HG03565 (cell line): ENCODE measurements at regions not wholly inside any gene's neighbourhood (a gene's known extent, or its start where the extent isn't known, plus 50 kb on each side); places are given as distances from the start of the nearest gene placed in this dataset.
A peak's percentile ranks its signal among the peaks of the same experiment; 100 is the strongest.

ENCODE experiments used
- ATAC-seq: cut with Tn5 transposase; IDR thresholded peaks from one replicate; pipeline ENCODE4 v1.9.1; 2021; ENCODE audit warnings: mild to moderate bottlenecking, moderate library complexity; ENCODE audit not compliant: unreplicated experiment

DNA sequence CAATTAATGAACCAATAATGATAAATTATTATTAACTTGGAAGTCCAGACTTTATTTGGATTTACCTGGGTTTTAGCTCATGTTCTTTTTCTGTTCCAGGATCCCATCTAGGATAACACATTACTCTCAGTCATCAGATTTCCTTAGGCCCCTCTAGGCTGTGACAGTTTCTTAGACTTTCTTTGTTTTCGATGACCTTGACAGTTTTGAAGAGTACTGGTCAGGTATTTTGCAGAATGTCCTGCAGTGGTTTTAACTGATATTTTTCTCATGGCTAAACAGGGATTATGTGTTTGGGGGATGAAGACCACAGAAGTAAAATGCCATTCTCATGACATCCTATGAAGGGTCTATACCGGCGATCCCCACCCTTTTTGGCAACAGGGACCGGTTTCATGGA is 144.0 kb downstream of the NAV1 start:
- ATAC-seq: no peak

DNA sequence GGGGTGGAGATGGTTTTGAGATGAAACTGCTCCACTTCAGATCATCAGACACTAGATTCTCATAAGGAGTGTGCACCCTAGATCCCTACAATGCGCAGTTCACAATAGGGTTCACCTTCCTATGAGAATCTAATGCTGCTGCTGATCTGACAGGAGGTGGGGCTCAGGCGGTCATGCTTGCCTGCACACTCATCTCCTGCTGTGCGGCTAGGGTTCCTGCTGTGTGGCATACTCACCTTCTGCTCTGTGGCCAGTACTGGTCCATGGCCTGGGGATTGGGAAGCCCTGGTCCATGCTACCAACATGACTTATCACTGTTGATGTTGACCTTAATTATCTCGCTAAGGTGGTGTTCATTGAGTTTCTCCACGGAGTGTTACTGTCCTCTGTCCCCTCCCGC is 144.5 kb downstream of the NAV1 start:
- ATAC-seq: no peak

DNA sequence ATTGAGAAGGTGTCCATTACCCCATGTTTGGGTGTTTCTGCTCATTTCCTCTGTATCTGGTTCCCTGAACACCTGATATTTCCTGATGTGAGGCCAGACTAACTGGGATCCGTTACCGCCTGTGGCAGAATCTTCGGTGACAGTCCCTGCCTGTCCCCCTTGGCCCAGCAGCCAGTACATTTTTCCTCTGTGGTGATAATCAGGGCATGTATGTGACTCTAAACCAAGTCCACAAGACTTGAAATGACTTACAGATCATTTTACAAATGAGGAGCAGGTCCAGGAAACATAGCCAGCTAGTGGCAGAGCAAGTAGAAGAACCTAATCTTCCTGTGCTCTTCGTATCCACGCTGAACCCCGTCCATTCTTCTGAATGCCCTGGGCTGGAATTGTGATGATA is 143.5 kb upstream of the IPO9 start:
- no peak for ATAC-seq

DNA sequence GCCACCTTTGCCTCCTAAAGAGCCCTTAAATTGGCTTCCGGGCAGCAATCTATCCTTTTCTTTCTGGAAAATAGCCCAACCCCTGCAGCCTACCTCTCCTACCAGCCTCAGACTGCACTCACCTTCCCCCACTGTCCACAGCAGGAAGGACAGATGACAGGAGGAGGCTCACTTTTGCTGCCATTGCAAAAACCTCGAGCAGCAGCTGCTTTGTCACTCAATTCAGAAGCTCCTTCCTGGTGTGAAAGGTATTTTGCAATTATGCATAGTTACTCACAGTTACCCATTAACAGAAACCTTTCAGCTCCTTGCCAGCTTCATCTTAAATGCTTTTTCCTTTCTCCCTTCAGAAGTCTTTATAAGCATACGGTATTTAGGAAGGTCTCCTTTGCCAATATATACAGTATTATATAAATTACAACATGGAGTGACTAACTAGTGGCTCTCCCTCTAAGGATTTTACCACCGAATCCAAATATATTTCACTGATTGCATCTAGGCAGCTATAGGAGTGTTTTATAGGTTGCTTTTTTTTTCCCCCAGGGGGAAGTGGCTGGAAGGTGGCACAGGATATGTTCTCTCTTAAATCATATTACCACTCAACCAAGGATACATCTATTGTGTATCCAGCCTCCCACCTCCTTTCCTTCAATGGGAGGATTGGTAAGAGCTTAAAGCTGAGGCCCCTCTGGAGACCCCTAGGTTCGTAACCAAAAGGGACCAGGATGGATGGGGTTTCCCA is 142.1 kb upstream of the IPO9 start:
- no peak for ATAC-seq

DNA sequence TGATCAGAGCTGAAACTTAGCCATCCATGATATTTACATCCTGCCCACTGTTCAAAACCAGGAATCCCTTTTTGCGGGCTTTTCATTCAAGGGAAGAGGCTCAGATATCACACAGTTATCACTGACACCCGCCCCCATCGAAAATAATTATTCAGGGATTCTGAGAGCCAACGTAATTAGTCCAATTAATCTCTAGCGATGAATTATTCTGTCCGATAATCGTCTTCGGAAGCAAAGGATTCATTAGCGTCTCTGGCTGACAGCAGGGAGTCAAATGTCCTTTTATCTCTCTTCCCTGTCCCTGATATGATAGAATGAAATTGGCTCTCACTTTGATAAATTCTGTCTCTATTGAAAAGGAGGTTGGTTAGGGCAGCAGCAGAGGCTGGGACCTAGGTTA is 140.4 kb upstream of the IPO9 start:
- no peak for ATAC-seq

DNA sequence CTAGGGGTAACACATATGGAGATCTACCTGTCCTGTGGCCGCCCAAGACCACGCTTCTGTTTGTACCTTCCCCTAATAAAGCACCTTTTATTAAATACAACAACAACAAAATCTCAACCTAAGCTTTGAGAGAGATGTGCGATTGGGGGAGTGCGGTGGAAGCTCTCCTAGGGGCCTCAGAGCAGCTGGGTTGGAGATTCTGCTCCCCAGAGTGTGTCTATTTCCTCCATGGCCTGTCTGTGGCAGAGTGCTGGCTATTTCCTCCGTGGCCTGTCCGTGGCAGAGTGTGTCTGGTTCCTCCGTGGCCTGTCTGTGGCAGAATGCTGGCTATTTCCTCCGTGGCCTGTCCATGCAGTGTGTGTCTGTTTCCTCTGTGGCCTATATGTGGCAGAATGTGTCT is 139.3 kb upstream of the IPO9 start:
- ATAC-seq: no peak

DNA sequence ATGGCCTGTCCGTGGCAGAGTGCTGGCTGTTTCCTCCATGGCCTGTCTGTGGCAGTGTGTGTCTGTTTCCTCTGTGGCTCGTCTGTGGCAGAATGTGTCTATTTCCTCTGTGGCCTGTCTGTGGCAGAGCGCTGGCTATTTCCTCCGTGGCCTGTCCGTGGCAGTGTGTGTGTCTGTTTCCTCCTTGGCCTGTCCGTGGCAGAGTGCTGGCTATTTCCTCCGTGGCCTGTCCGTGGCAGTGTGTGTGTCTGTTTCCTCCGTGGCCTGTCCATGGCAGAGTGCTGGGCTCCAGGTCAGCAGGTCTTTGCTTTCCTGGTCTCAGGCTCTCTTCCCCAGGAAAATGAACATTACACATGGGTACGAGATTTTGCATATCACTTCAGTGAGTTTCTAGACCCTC is 138.4 kb upstream of the IPO9 start:
- no peak for ATAC-seq

DNA sequence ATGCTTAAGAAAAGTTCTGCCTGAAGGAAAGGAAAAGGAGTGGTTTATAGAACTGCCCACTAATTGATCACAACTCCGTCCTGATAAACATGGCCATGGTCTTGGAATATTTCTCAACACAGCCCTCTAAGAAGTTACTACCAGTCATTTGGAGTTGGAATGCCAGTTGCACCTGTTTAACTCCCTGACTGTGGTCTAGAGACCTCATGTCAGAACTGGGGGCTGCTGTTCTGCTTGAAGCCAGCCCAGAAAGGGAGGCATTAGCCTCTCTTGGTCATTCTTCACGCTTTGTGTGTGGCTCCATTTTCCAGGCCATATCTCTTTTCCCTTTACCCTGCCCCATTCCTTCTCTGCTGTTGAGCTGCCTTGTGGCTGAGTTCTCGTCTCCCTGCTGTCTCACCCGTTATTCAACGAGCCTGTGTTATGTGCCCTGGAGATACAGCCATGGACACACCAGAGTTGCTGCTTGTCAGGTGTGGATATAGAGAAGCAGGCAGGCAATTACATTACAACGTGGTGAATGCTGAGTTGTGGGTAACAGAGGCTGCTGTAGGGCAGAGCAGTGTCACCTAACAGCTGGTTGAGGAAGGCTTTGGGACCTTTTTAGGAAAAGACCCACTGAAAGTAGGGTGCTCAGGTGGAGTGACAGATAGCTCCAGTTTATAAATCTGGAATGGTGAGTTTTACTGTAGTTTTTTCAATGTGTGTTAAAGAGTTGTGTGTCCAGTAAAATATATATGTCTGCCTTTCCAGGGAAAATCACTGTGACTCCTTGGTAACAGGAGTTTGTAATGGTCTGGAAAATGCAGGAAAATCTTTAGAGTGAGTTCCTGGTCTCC is 137.0 kb upstream of the IPO9 start:
- ATAC-seq: no peak

DNA sequence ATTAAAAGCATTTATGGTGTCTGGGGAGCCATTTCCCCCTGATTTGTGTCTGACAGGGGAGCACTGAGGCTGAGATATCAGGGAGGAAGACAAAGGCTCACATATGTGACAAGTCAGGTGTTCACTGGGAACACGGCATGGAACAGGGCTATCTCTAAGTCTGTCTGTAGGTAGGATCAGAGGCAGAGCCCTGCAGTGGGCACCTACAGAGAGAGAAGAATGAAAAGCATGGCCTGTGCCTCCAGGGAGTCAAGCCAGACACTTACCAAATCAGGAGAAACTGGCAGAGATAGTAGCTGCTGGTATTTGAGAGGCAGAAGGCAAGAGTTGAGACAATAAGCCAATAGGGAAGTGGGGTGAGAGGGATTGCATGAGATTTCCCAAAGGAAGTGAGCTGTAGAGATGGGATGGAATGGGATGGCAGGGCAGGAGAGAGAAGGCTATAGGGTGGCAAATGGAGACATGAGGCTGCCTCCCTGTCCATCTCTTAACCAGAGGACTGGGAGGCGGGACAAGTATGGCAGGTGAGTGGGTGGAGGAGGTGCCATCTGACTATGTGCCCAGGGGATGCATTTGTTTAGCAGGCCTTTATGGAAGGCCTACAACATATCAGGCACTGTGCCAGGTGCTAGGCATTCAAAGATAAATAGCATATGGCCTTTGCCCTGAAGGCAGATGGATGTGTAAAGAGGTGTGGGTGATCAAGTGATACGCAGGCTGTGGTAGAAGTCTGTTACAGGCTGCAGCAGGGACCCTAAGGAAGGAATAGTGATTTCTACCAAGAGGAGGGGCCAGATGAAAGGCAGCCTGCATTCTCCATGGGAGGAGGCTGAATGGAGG is 136.2 kb upstream of the IPO9 start:
- ATAC-seq: no peak

DNA sequence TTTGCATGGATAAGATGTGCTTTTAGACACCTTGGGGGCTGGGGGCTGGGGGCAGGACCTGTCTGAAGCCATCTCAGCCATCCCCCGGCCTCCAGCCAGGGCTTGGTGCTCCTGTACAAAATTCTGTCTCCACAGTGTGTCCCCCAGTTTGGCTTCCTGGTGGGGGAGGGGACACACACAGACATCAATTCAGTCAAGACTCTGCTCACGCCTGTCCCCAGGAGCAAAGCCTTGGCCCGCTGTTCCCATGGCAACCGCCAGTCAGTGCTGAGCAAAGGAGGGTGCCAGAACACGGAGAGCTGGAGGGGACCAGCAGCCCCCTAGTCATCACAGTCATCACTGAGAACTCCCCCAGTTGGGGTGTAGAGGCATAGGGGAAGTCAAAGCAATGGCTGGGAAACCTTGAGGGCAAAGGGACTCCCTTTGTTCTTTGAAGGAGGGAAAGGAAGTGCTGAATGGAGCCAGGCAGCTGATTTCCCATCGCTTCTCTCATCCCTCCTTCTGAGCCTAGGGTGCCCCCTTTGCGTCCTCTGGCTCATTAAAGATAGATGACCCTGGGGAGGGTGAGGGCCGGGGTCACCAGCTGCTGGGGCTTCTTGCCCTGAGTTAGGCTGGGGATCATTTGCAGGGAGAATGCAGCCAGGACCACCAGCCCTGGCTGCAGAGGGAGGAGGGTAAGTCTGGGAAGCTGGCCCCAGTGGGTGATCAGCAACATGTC is 134.9 kb upstream of the IPO9 start:
- no peak for ATAC-seq

DNA sequence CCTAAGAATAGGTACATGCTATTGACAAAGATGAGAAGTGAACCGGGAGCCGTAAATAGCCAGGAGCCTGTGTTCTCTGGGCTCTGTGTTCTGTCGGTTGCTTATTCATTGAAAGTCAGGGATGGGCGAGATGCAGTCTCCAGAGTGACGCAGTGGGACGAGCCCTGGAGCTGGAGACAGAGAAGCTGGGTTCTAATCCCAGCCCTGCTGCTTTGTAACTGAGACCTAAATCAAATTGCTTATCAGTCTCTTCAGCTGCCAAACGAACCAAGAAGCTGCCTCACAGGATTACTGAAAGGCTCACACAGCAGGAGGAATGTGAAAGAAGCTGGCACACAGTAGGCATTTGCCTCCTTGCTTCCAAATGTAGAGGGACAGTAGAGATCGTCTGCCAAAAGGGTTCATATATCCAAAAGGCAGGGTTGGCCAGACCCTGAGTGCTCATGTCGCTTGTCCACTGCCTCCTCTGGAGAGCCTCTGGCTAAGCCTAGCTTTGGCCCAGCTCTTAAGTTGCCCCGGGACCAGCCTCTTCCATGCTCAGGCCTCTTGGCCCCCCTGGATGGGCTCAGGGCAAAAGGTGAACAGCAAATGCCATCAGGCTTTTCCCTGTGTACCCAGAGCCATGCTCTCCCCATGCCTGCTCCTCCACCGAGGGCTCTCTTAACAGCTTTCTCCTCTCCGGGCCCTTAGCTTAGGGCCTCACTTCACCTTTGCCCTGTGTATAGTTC is 134.2 kb upstream of the IPO9 start:
- no peak for ATAC-seq

DNA sequence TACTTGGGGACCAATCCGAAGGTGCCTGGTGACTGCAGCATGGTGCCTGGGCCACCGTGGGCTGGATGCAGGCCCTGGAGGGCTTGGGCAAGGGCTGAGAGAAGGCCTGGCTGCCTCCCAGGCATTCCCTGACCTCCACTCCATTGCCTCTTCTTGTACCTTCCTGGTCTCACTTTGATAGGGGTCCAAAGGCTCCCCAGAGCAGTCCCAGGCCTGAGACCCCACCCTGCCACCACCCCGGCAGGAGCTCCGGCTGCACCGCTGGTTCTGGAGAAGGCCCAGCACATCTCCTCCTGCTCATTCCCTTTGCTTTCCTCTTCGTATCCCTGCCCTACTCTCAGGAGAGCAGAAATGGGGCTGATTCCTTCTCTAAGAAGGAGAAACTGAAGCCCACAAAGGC is 133.3 kb upstream of the IPO9 start:
- ATAC-seq: no peak

DNA sequence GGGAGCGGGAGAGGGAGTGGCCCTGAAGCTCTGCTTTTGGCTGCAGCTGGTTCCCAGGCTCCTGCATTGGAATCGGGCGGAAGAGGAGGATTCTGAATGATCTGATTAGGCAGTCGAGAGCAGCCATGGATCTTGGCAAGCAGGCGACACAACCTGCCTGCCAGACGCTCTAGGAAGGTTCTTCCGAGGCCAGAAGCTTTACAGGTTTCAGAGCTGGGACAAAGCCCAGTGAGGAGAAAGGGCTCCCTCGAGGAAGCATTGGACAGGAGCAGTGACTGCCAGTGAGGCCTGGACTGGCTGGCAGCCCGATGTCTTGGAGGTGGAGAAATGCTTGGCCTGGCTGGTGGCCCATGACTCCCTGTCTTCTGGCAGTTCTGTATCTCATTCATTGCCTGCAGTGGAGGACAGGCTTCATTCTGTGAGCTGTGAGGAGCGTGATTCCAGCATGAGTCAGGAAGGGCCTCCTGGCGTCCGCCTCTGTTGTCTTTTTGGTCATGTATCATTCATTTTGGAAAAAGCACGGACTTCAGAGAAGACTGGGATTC is 132.7 kb upstream of the IPO9 start:
- no peak for ATAC-seq

DNA sequence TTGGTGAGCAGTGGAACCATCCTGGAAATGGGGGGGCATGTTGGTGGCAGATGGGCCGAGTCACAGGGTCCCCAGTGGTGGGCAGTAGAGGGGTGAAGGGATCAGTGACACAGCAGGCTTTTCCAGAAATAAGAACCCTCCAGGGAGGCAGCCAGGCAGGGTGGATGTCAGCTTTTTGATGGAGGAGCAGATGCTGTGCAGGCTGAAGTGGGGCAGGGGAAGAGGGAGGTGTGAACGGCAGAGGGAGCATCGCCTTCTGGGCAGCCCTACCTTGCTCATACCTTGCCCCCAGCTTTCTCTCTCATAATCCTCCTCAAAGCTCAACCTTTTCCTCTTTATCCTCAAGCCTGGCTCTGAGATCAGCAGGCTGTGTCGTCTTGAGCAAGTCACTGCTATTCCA is 131.8 kb upstream of the IPO9 start:
- ATAC-seq: no peak

DNA sequence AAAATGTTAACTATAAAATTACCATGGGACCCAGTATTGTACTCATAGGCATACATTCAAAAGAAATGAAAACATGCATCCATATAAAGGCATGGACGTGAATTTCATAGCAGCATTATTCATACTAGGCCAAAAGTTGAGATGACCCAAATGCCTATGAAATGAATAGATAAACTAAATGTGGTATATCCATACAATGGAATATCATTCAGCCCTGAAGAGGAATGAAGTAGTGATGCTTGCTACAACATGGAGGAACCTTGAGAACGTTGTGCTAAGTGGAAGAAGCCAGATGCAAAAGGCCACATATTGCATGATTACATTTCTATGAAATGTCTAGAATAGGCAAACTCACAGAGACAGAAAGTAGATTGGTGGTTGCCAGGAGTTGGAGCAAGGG is 127.1 kb upstream of the IPO9 start:
- no peak for ATAC-seq

DNA sequence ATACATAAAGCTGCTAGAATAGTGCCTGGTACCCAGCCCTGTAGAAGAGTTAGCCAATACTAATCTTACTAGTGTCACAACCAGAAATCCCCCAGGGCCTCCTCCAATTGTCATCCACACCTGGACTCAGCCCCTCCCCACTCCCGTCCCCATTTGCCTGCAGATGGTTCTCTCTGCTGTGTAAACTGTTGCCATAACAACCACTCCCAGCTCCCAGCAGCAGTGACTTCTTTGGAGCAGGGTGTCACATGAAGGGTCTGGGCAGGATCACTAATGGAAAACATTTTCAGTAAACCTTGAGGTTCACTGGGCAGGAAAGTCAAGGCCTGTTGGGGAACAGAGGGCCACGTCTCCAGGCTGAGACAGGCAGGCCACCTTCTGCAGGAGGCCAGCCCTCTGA is 126.0 kb upstream of the IPO9 start:
- ATAC-seq: no peak

DNA sequence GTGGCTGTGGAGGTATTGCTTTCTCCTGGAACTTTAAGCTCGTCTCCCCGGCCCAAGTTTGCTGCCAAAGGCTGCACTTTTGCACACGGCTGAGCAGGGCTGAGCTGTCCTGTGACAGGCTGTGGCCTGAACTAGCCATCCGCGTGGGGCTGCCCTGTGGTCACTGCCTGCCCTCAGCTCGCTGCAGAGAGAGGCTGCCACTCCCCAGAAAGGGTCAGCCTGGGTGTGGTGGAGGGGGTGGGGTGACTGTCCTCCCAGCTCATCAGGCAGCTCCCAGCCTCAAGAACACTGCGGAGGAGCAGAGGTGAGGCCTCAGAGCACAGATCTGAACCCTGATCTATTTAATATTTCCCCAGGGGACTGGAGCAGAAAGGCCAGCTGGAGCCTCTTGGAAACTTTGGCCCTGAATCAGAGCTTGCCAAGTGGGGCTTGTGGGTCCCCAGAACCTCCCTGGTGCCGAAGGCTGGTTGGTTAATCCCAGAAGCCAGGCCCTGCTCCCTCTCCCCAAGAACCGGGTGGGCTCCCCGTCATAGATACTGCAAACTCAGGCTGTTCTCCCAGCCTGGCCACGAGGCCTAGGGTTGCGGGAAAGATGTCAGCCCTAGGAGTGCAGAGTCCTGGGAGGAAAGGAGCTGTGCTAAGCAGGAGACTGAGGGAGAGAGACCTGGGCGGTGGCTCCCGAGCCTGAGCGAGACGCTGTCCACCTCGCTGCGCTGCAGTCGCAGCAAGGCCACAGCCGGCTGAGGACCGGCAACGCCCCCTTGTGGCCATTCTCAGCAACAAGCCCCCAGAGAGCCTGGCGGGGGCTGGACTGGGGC is 125.1 kb upstream of the IPO9 start:
- peak; percentile 43 for ATAC-seq

DNA sequence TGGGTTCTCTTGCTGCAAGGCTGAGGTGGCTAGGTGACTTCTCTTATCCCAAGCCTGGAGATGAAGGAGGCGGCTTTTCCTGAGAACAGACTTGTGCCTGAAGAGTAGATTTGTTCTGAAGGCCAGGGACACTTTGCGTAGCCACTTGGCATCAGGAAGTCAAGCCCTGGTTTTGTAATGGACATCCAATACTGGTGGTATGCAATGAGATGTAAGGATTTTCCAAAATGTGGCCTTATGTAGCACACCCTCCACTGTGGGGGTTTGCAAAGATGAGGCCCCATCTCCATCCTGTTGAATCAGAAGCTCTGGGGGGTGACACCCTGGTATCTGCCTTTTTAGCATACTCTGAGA is 124.5 kb upstream of the IPO9 start:
- no peak for ATAC-seq

DNA sequence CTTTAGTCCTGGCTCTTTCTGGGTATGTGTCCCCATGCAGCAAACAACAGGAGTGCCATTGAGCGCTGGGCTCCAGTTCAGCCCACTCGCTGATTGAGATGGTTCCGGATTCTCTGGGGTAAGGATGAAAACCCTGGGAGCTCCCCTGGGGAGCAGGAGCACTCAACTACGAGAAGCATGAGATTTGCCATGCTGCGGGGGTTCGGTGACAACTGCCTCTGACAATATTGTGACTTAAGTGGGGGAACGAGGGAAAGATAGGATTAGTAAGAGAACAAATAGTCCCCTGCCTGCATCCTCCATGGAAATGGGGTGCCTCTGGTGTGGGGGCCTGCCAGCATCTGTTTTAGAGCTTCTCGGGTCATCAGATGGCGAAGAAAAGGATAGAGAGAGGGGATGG is 123.6 kb upstream of the IPO9 start:
- no peak for ATAC-seq
